GM18861 (cell line): ENCODE measurements at regions not wholly inside any gene's neighbourhood (a gene's known extent, or its start where the extent isn't known, plus 50 kb on each side); places are given as distances from the start of the nearest gene placed in this dataset.

ENCODE experiments used
- ATAC-seq: cut with Tn5 transposase; IDR thresholded peaks from one replicate; pipeline ENCODE4 v1.9.1; 2021; ENCODE audit not compliant: unreplicated experiment

- ATAC-seq: no peak
Observed at GRCh38 chr10:44674536-44675386, 236.4 kb upstream of the TMEM72 start.

GRCh38 chr10:44675387-44675874, 235.7 kb upstream of the TMEM72 start:
- ATAC-seq: no peak

- no peak for ATAC-seq
Observed at GRCh38 chr10:44680764-44681163, 230.4 kb upstream of the TMEM72 start.

GRCh38 chr10:44682507-44682906, 228.6 kb upstream of the TMEM72 start:
- ATAC-seq: no peak

GRCh38 chr10:44684661-44685060, 226.5 kb upstream of the TMEM72 start:
- ATAC-seq: no peak

GRCh38 chr10:44685220-44685619, 225.9 kb upstream of the TMEM72 start:
- ATAC-seq: no peak

GRCh38 chr10:44685747-44686146, 225.4 kb upstream of the TMEM72 start:
- no peak for ATAC-seq

GRCh38 chr10:44689368-44689767, 221.8 kb upstream of the TMEM72 start:
- ATAC-seq: no peak

- ATAC-seq: no peak
Observed at GRCh38 chr10:44696496-44696895, 214.6 kb upstream of the TMEM72 start.

GRCh38 chr10:44697116-44697515, 214.0 kb upstream of the TMEM72 start:
- ATAC-seq: no peak

- no peak for ATAC-seq
Observed at GRCh38 chr10:44702531-44702930, 208.6 kb upstream of the TMEM72 start.

GRCh38 chr10:44703241-44704155, 207.6 kb upstream of the TMEM72 start:
- no peak for ATAC-seq

- ATAC-seq: no peak
Observed at GRCh38 chr10:44704616-44705015, 206.5 kb upstream of the TMEM72 start.

GRCh38 chr10:44706745-44707144, 204.4 kb upstream of the TMEM72 start:
- no peak for ATAC-seq

GRCh38 chr10:44713307-44713706, 197.8 kb upstream of the TMEM72 start:
- no peak for ATAC-seq

GRCh38 chr10:44714451-44714850, 196.7 kb upstream of the TMEM72 start:
- no peak for ATAC-seq

GRCh38 chr10:44715136-44715535, 196.0 kb upstream of the TMEM72 start:
- ATAC-seq: no peak

- ATAC-seq: no peak
Observed at GRCh38 chr10:44716470-44717015, 194.6 kb upstream of the TMEM72 start.

- ATAC-seq: no peak
Observed at GRCh38 chr10:44723082-44723481, 188.1 kb upstream of the TMEM72 start.

GRCh38 chr10:44723619-44724325, 187.4 kb upstream of the TMEM72 start:
- no peak for ATAC-seq
